T-helper 1 cell treated with Interleukin-12 subunit alpha and Interleukin-12 subunit beta and Interleukin-4 antibody, amounts not matched to agents 30 ng/mL and 1 ng/mL, for 36 hours (primary cell): ENCODE measurements at regions not wholly inside any gene's neighbourhood (a gene's known extent, or its start where the extent isn't known, plus 50 kb on each side); places are given as distances from the start of the nearest gene placed in this dataset.

Experiments used
- intact Hi-C: fragments of 100-400 bp; cut with micrococcal nuclease; formaldehyde crosslinking; loops from one replicate; pipeline ENCODE4 v1.15.1; 2024

DNA sequence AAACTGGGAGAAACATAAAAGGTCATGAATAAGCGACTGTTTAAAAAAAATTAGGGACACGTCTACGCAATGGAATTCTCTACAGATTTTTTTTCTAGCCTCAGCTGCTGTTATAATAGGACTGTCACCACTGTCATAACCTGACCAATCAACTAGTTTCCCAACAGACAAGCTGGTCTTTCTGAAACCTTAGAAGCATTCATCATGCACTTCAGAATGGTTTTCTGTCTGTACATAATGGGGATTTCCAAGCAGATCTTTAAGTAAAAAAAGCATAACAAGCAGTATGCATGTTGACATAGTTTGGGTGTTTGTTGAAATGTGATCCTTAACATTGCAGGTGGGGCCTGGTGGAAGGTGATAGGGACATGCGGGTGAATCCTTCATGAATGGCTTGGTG, 58.3 kb upstream of the SEMA6A start:
- intact Hi-C loops = no loop called here

DNA sequence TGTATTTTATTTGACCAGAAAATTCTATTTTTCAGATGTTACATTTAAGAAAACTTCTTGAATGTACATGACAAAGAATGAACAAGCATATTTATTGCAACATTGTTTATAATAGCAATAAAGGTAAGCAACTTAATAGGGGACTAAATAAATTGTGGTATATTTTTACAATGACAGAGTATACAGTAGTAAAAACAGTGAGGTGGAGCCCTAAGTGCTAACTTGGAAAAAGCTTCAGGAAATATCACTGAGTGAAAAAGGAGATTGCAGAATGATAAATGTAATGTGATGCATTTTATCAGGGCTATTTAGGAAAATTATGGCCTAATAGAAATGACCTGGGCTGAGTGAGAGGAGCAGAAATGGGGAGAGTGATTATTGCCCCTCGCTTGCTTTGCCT, 56.5 kb upstream of the SEMA6A start:
- intact Hi-C loops = no loop called here

DNA sequence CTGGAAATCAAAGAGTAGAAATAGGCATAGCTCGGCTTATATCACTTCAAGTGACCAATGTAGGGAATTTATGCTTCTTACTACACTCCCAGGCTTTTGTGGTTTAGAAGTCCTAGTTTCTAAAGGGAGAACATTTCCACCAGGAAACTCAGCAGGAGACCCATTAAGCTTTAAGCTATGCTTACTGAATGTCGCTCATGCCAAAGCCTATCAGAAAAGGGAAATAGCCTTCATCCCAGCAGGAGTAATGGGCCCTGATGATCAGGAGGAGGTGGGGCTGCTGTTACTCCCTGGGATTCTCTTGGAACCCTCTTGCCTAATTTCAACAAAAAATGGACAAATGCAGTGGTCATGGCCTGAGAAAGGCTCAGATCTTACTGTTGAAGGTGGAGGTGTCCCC, 54.5 kb upstream of the SEMA6A start:
- intact Hi-C loops = no loop called here

DNA sequence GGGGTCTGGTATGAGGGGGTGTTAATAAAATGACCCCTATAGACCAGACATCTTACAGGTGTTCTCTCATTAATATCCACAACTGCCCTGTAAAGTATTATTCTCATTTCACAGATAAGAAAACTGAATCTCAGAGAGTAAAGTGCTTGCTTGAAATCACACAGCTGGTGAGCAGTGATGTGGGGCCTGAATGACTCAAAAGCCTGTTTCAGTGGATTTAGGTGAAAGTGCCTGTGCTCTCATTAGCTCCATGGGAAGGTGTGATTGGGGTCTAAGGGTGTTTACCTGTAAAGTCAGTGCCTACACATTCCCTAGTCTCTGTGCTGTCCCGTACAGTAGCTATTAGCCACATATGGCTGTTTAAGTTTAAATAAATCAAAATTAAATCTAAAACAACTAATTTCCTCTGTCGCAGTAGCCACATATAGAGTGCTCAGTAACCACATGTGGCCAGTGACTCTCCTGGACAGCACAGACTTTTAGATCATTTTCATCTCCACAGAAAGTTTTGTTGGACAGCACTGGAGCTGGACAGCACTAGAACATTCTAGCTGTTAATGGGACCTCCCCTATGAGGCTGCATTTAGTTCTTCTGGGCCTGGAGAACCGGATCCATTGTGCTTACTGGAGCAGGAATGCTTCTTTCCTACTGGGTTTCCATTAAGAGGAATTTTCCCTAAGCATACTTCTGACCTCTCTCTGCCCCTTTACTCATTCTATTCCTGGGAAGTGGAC, 52.5 kb upstream of the SEMA6A start:
- intact Hi-C loops = no loop called here

DNA sequence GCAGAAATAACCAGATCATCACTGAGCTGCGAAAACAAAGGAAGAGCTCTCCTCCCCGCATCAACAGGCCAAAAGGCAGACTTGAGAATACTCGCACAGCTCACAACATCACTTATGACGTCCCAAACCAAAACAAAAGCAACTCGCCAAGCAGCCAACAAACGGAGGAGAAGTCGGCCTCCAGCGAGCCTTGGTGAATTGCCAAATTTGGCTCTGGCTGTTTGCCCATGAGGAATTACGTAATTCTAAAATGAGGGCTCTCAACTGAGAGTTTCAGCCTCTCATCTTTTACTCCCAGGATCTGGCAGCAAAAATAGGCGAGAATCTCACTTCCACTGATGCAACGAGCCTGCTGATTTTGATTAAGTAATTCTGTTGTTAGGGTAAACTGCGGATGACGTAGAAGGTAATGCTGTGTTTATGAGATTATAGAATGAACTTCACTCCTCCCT, 51.7 kb upstream of the SEMA6A start:
- intact Hi-C loops = no loop called here
